Pancreas (tissue), 10 donors: ENCODE measurements at regions not wholly inside any gene's neighbourhood (a gene's known extent, or its start where the extent isn't known, plus 50 kb on each side); places are given as distances from the start of the nearest gene placed in this dataset.

Experiments
- ATAC-seq, 4 donors: fragments of 200-7000 bp; cut with Tn5 transposase; one replicate each; pipeline versions ENCODE4 v1.8.0 to v1.9.1; 2020; ENCODE audit warnings: mild to moderate bottlenecking in 4 of 4, moderate library complexity in 4 of 4
- DNase-seq, 6 donors: peaks; one replicate each; pipeline ENCODE4 v3.0.0-alpha.2; 2020
- FAIRE-seq: peaks from 2 replicates; lab custom pipeline; 2012; peaks lifted over from hg19 to GRCh38; lab: Jason Lieb, UNC
- H3K27ac ChIP-seq, 4 donors: fragments of 200-600 bp; sonication (generic); 1 replicate in 3 of 4; 2 replicates in 1 of 4; pipeline versions ENCODE4 v1.5.0 to v1.8.0; 2020
- H3K27me3 ChIP-seq, 4 donors: fragments of 200-600 bp; one replicate each; pipeline ENCODE4 v1.8.0; 2021
- H3K36me3 ChIP-seq, 3 donors: fragments of 200-600 bp; sonication (generic) in 1 of 3; one replicate each; pipeline versions ENCODE4 v1.5.0 to v1.8.0; 2020 to 2021
- H3K4me1 ChIP-seq, 3 donors: fragments of 200-600 bp; one replicate each; pipeline ENCODE4 v1.8.0; 2021
- H3K4me3 ChIP-seq, 4 donors: fragments of 200-600 bp; sonication (generic) in 2 of 4; one replicate each; pipeline versions ENCODE4 v1.5.0 to v1.8.0; 2020 to 2021
- H3K9me3 ChIP-seq, 4 donors: fragments of 200-600 bp; one replicate each; pipeline ENCODE4 v1.8.0; 2021
- WGBS, 2 donors: extraction: QIAGEN DNeasy Blood & Tissue Kit; methylation state at CpG; one replicate each; pipeline ENCODE4 v1.1.7; 2013; 5-methylcytosine and 5-hydroxymethylcytosine counted together
- intact Hi-C, 3 donors: fragments of 100-400 bp; cut with DNase I; formaldehyde crosslinking; loops; one replicate each; pipeline versions ENCODE4 v1.11.1 to v1.14.2; 2022
- TF ChIP-seq, protein P1 (sequence below), 4 donors: fragments of 200-600 bp; sonication (generic) in 3 of 4; IDR thresholded peaks; one replicate each; pipeline versions ENCODE4 v1.5.0 to v1.8.0; 2021; ENCODE audit warnings: antibody characterized with exemption in 4 of 4
- donor health status: healthy with polysubstance abuse.
- donor health status: DM: no; HTN: no; CAD: no; lungs with moderate emphysema.
- donor health status: DM: no; HTN: no; CAD: no.
- donor health status: control.
- donor health status: control.
- donor health status: Bipolar disorder and iron deficiency.
- donor health status: DM: yes; HTN: yes; CAD: no.
- donor health status: DM: no; HTN: no; CAD: no.
- donor health status: DM: no; HTN: no; CAD: no.
- donor health status: DM: yes; HTN: yes; CAD: no.

GRCh38 chr9:14499976-14500375 is 186.0 kb upstream of the NFIB start:
- Histone ChIP-seq H3K27ac (no peak overlapping the region), H3K36me3 (no peaks in the 10 kb centered on the region), H3K27me3 (no peaks in the 10 kb centered on the region), H3K9me3 (no peaks in the 10 kb centered on the region), H3K4me1 (no peaks in the 10 kb centered on the region), H3K4me3 (no peak overlapping the region)
- DNase-seq (no peak), FAIRE-seq (no peak), ATAC-seq (no peak)
- WGBS, 2 donors = 75 to 76% methylated on average over 6 of the region's 6 CpGs
- TF ChIP-seq, protein P1, sequence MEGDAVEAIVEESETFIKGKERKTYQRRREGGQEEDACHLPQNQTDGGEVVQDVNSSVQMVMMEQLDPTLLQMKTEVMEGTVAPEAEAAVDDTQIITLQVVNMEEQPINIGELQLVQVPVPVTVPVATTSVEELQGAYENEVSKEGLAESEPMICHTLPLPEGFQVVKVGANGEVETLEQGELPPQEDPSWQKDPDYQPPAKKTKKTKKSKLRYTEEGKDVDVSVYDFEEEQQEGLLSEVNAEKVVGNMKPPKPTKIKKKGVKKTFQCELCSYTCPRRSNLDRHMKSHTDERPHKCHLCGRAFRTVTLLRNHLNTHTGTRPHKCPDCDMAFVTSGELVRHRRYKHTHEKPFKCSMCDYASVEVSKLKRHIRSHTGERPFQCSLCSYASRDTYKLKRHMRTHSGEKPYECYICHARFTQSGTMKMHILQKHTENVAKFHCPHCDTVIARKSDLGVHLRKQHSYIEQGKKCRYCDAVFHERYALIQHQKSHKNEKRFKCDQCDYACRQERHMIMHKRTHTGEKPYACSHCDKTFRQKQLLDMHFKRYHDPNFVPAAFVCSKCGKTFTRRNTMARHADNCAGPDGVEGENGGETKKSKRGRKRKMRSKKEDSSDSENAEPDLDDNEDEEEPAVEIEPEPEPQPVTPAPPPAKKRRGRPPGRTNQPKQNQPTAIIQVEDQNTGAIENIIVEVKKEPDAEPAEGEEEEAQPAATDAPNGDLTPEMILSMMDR (IDR thresholded peaks at IDR 0.05) = no peak
- intact Hi-C loops = no loop called here

- H3K27me3 ChIP-seq = no peaks in the 10 kb centered on the region
- ATAC-seq (no peak), DNase-seq (no peak), FAIRE-seq (no peak)
- no peak overlapping the region for H3K4me3 ChIP-seq
- no peak overlapping the region for H3K27ac ChIP-seq
- WGBS, 2 donors = 52 to 72% methylated on average over 5 of the region's 5 CpGs
- intact Hi-C loops = no loop called here
- H3K9me3 ChIP-seq = no peaks in the 10 kb centered on the region
- TF ChIP-seq, protein P1 (IDR thresholded peaks at IDR 0.05) = no peak
- H3K36me3 ChIP-seq = no peaks in the 10 kb centered on the region
- no peaks in the 10 kb centered on the region for H3K4me1 ChIP-seq
These were observed 184.9 kb upstream of the NFIB start for GRCh38 chr9:14498824-14499223.

DNA sequence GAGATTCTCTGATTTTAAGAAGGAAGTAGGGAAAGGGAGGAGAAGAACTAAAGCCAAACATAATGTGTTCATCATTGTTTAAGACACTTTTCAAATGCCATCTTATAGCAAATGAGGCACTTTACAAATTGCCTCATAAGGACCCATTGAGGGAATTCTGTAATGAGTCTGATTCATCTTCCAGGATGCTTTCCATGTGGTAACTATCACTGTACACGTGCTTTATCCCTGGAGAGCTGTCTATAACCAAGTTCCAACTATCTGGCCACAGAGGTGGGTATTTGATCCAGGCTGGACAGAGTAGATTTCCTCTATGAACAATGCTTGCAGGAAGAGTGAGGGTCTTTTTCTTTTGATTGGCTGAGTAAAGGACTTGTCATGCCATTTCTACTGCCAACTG is 183.5 kb upstream of the NFIB start:
- DNase-seq = no peak
- no peak for ATAC-seq
- no peaks in the 10 kb centered on the region for H3K4me1 ChIP-seq
- TF ChIP-seq, protein P1 (IDR thresholded peaks at IDR 0.05) = no peak
- no peak overlapping the region for H3K4me3 ChIP-seq
- H3K36me3 ChIP-seq = no peaks in the 10 kb centered on the region
- 30 to 47% methylated on average over 1 of the region's 1 CpG for WGBS, 2 donors
- H3K27ac ChIP-seq = no peak overlapping the region
- FAIRE-seq = no peak
- no peaks in the 10 kb centered on the region for H3K27me3 ChIP-seq
- intact Hi-C loops = no loop called here
- H3K9me3 ChIP-seq = no peaks in the 10 kb centered on the region

- FAIRE-seq (no peak), ATAC-seq (no peak), DNase-seq (no peak)
- Histone ChIP-seq H3K27ac (no peak overlapping the region), H3K36me3 (no peaks in the 10 kb centered on the region), H3K27me3 (no peaks in the 10 kb centered on the region), H3K4me3 (no peak overlapping the region), H3K4me1 (no peaks in the 10 kb centered on the region), H3K9me3 (no peaks in the 10 kb centered on the region)
- TF ChIP-seq, protein P1 (IDR thresholded peaks at IDR 0.05) = no peak
- WGBS, 2 donors = 83 to 92% methylated on average over 3 of the region's 3 CpGs
- intact Hi-C loops = no loop called here
These were observed 174.7 kb upstream of the NFIB start for GRCh38 chr9:14488421-14489190.

DNA sequence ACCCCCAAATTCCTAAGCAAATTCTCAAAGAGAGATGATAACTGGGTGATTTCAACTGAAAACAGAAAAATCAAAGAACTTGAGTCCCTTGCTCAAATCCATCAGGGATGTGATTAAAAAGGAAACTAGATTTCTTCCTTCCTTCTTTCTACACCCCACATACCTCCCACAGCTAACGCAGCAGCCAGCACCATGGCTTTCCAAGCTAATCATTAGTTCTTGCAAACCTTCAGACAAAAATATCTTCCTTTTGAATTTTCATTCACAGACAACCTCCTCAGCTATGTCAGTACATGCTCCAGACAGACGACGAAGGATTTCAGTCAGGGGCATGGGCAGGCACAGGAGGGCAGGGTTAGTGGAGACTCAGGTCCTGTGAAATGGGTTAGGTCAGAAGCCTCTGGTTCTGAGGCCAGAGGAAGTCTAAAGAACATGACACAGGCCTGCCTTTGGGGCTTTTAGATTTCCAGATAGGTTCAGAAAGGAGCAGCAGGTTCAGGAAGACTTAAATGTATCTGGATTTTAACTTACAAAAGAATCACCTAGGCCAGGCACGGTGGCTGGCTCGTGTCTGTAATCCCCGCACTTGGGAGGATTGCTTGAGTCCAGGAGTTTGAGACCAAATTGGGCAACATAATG is 173.7 kb upstream of the NFIB start:
- Histone ChIP-seq H3K9me3 (no peaks in the 10 kb centered on the region), H3K27me3 (no peaks in the 10 kb centered on the region), H3K36me3 (no peaks in the 10 kb centered on the region), H3K4me1 (no peaks in the 10 kb centered on the region), H3K4me3 (no peak overlapping the region), H3K27ac (no peak overlapping the region)
- DNase-seq (no peak), ATAC-seq (no peak), FAIRE-seq (no peak)
- intact Hi-C loops = no loop called here
- WGBS, 2 donors = 80 to 87% methylated on average over 6 of the region's 6 CpGs
- TF ChIP-seq, protein P1 (IDR thresholded peaks at IDR 0.05) = no peak
